Loucy (cell line): ENCODE measurements at regions not wholly inside any gene's neighbourhood (a gene's known extent, or its start where the extent isn't known, plus 50 kb on each side); places are given as distances from the start of the nearest gene placed in this dataset.

Experiments used
- EZH2phosphoT487 ChIP-seq: fragments of 200-600 bp; IDR thresholded peaks from 2 replicates; pipeline ENCODE4 v1.6.1; 2018; ENCODE audit warnings: antibody characterized with exemption, mild to moderate bottlenecking, moderate library complexity, borderline replicate concordance
- TF ChIP-seq, protein P1 (sequence below): fragments of 200-600 bp; sonication (generic); conservative IDR thresholded peaks from 2 replicates; pipeline ENCODE4 v1.5.1; 2014; ENCODE audit warnings: mild to moderate bottlenecking, antibody characterized with exemption, low read length

GRCh38 chrX:40237731-40238178, 140.0 kb upstream of the BCOR start:
- TF ChIP-seq, protein P1, sequence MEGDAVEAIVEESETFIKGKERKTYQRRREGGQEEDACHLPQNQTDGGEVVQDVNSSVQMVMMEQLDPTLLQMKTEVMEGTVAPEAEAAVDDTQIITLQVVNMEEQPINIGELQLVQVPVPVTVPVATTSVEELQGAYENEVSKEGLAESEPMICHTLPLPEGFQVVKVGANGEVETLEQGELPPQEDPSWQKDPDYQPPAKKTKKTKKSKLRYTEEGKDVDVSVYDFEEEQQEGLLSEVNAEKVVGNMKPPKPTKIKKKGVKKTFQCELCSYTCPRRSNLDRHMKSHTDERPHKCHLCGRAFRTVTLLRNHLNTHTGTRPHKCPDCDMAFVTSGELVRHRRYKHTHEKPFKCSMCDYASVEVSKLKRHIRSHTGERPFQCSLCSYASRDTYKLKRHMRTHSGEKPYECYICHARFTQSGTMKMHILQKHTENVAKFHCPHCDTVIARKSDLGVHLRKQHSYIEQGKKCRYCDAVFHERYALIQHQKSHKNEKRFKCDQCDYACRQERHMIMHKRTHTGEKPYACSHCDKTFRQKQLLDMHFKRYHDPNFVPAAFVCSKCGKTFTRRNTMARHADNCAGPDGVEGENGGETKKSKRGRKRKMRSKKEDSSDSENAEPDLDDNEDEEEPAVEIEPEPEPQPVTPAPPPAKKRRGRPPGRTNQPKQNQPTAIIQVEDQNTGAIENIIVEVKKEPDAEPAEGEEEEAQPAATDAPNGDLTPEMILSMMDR, result no peak
- TF ChIP-seq EZH2phosphoT487, result no peak
